ENCODE measurements at regions not wholly inside any gene's neighbourhood (a gene's known extent, or its start where the extent isn't known, plus 50 kb on each side); places are given as distances from the start of the nearest gene placed in this dataset.

DNA sequence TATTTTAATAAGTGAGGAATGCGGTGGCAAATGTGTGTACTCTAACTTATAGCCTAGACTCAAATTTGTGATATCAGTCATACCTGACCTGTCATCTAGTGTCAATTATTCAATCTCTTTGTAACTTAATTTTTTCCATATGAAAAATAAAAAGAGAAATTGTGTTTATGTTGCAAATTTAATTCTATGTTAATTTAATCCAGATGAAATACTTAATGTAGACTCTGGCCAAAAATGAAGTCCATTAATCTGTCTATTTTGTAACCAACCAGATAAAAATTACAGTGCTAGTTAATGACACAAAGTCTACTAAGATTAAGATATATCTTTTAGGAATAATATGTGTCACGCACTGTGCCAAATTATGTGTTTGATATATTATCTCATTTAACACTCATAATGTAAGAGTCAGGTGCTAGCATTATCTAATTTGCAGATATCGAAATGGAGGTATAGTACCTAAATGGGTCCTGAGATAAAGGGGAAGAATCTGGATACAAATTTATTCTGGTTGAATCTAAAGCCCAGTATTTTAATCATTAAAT is 712.1 kb downstream of the KCTD16 start:
- no peaks in the 10 kb centered on the region for H3K36me3 Mint-ChIP-seq (ENCODE audit: unreplicated experiment)
- H3K9me3 Mint-ChIP-seq (ENCODE audit: unreplicated experiment), result no peaks in the 10 kb centered on the region
- TF ChIP-seq, protein P1, sequence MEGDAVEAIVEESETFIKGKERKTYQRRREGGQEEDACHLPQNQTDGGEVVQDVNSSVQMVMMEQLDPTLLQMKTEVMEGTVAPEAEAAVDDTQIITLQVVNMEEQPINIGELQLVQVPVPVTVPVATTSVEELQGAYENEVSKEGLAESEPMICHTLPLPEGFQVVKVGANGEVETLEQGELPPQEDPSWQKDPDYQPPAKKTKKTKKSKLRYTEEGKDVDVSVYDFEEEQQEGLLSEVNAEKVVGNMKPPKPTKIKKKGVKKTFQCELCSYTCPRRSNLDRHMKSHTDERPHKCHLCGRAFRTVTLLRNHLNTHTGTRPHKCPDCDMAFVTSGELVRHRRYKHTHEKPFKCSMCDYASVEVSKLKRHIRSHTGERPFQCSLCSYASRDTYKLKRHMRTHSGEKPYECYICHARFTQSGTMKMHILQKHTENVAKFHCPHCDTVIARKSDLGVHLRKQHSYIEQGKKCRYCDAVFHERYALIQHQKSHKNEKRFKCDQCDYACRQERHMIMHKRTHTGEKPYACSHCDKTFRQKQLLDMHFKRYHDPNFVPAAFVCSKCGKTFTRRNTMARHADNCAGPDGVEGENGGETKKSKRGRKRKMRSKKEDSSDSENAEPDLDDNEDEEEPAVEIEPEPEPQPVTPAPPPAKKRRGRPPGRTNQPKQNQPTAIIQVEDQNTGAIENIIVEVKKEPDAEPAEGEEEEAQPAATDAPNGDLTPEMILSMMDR (IDR thresholded peaks at IDR 0.05), result no peak
- no peak overlapping the region for H3K4me3 Mint-ChIP-seq (ENCODE audit: unreplicated experiment)
- no peak overlapping the region for H3K27ac Mint-ChIP-seq (ENCODE audit: unreplicated experiment)
- H3K27me3 Mint-ChIP-seq (ENCODE audit: unreplicated experiment), result no peaks in the 10 kb centered on the region
- H3K4me1 Mint-ChIP-seq (ENCODE audit: unreplicated experiment), result no peaks in the 10 kb centered on the region
- no peak for DNase-seq (ENCODE audit: extremely low spot score, unreplicated experiment)

DNA sequence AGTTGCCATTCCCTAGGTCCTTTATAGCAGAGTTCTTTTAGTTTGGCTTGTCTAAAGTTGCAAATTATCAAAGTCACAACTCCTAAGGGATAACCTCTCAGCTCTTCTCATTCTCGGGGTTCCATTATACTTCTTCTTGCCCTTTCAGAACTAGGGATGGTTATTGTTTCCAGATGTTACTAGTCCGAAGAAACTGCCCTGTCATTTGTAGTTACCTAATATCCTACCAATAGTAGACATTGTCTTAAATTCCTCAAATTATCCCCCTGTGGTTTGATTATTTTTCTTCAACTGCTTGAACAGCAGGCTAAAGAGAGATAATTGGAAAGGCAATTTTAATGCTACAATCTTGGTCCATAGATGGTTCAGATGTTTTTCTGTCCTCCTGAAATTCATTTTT is 709.8 kb downstream of the KCTD16 start:
- TF ChIP-seq, protein P1 (IDR thresholded peaks at IDR 0.05), result no peak
- H3K4me3 Mint-ChIP-seq (ENCODE audit: unreplicated experiment), result no peak overlapping the region
- no peaks in the 10 kb centered on the region for H3K36me3 Mint-ChIP-seq (ENCODE audit: unreplicated experiment)
- no peaks in the 10 kb centered on the region for H3K27me3 Mint-ChIP-seq (ENCODE audit: unreplicated experiment)
- H3K27ac Mint-ChIP-seq (ENCODE audit: unreplicated experiment), result no peak overlapping the region
- no peak for DNase-seq (ENCODE audit: extremely low spot score, unreplicated experiment)
- no peaks in the 10 kb centered on the region for H3K4me1 Mint-ChIP-seq (ENCODE audit: unreplicated experiment)
- H3K9me3 Mint-ChIP-seq (ENCODE audit: unreplicated experiment), result no peaks in the 10 kb centered on the region

DNA sequence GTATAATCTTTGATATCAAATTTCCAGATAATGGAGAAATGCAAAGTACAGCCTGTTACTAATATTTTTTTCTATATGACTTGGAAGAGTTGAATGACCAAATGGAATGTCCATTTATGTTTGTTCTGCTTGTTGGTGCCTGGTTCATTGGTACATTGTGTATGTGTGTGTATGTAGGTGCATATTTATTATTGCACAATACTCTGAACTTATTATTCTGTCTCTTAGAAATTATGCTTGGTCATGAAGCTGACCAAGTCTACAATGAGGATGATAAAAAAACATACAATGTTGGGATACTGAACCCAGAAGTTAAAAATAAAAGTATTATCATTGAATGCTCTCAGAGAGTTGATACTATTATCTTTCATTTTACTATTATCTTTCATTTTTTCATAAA is 706.3 kb downstream of the KCTD16 start:
- no peaks in the 10 kb centered on the region for H3K36me3 Mint-ChIP-seq (ENCODE audit: unreplicated experiment)
- no peak overlapping the region for H3K4me3 Mint-ChIP-seq (ENCODE audit: unreplicated experiment)
- TF ChIP-seq, protein P1 (IDR thresholded peaks at IDR 0.05), result no peak
- H3K9me3 Mint-ChIP-seq (ENCODE audit: unreplicated experiment), result no peaks in the 10 kb centered on the region
- no peak overlapping the region for H3K27ac Mint-ChIP-seq (ENCODE audit: unreplicated experiment)
- H3K4me1 Mint-ChIP-seq (ENCODE audit: unreplicated experiment), result no peaks in the 10 kb centered on the region
- DNase-seq (ENCODE audit: extremely low spot score, unreplicated experiment), result no peak
- H3K27me3 Mint-ChIP-seq (ENCODE audit: unreplicated experiment), result no peaks in the 10 kb centered on the region

DNA sequence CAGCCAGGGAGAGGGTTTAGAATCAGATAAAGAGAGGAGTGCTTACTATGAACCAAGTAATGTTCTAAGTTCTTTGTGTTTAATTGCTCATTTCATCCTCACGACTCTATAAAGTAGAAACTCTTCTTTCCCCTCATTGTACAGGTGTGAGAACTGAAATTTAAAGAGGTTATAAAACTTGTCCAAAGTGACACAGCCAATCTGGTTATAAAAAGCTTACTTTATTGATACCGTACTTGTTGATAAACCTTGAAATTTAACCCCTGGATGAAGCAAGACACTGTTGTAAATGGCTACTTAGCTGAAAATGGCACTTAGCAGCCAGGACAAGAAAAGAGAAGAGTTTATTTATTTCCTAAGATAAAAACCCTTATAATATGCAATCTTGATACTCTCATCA is 702.4 kb downstream of the KCTD16 start:
- TF ChIP-seq, protein P1 (IDR thresholded peaks at IDR 0.05), result no peak
- Mint-ChIP-seq H3K27ac (ENCODE audit: unreplicated experiment) (no peak overlapping the region), H3K27me3 (ENCODE audit: unreplicated experiment) (no peaks in the 10 kb centered on the region), H3K4me3 (ENCODE audit: unreplicated experiment) (no peak overlapping the region), H3K4me1 (ENCODE audit: unreplicated experiment) (no peaks in the 10 kb centered on the region), H3K36me3 (ENCODE audit: unreplicated experiment) (no peaks in the 10 kb centered on the region), H3K9me3 (ENCODE audit: unreplicated experiment) (no peaks in the 10 kb centered on the region)
- DNase-seq (ENCODE audit: extremely low spot score, unreplicated experiment), result no peak

DNA sequence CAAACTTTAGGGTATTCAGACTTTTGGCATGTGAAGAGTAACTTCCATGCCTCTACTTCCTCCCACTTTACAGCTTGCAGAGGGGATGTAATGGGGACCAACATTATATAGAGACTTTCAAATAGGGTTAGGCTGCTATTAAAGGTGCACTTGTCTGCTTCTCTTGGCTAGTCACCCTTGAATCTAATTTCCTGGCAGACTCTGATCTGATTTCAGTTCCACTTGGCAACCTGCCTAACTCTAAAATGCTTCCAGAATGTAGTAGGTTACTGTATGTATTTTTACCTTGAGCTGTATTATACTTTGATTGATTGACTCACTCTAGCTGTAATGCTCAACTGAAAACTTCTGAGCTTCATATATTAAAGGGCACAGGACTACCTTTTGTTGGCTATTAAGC is 693.4 kb downstream of the KCTD16 start:
- no peak overlapping the region for H3K27ac Mint-ChIP-seq (ENCODE audit: unreplicated experiment)
- no peaks in the 10 kb centered on the region for H3K36me3 Mint-ChIP-seq (ENCODE audit: unreplicated experiment)
- no peak for DNase-seq (ENCODE audit: extremely low spot score, unreplicated experiment)
- no peaks in the 10 kb centered on the region for H3K9me3 Mint-ChIP-seq (ENCODE audit: unreplicated experiment)
- no peaks in the 10 kb centered on the region for H3K4me1 Mint-ChIP-seq (ENCODE audit: unreplicated experiment)
- H3K27me3 Mint-ChIP-seq (ENCODE audit: unreplicated experiment), result peaks cover 16% of the 10 kb centered on the region
- H3K4me3 Mint-ChIP-seq (ENCODE audit: unreplicated experiment), result no peak overlapping the region
- TF ChIP-seq, protein P1 (IDR thresholded peaks at IDR 0.05), result no peak
